Smooth muscle cell (in vitro differentiated cells): ENCODE measurements at regions not wholly inside any gene's neighbourhood (a gene's known extent, or its start where the extent isn't known, plus 50 kb on each side); places are given as distances from the start of the nearest gene placed in this dataset.
A peak's percentile ranks its signal among the peaks of the same experiment; 100 is the strongest.
"Not testable (repeated sequence)": the region's sequence is repeated elsewhere in the genome, so short reads cannot be mapped to it uniquely, and the experiment has no call there.

ENCODE experiments used
- DNase-seq: peaks from one replicate; lab custom pipeline; 2025; ENCODE audit not compliant: unreplicated experiment; lab: John Stamatoyannopoulos, UW
- H2AFZ ChIP-seq: fragments of 200-600 bp; sonication (generic); 2 replicates; pipeline ENCODE4 v1.6.0; 2016; ENCODE audit warnings: antibody characterized with exemption, low read depth, mild to moderate bottlenecking
- H3F3A ChIP-seq: fragments of 200-600 bp; sonication (generic); 2 replicates; pipeline ENCODE4 v1.6.0; 2017; ENCODE audit warnings: antibody characterized with exemption, low read depth
- H3K27ac ChIP-seq: fragments of 200-600 bp; sonication (generic); 2 replicates; pipeline ENCODE4 v1.5.1; 2016; ENCODE audit warnings: low read depth, mild to moderate bottlenecking
- H3K27me3 ChIP-seq: fragments of 200-600 bp; sonication (generic); 2 replicates; pipeline ENCODE4 v1.6.1; 2016; ENCODE audit warnings: low read depth, mild to moderate bottlenecking
- H3K36me3 ChIP-seq: fragments of 200-600 bp; sonication (generic); 2 replicates; pipeline ENCODE4 v1.5.1; 2016; ENCODE audit warnings: low read depth
- H3K4me1 ChIP-seq: fragments of 200-600 bp; sonication (generic); 2 replicates; pipeline ENCODE4 v1.5.1; 2016; ENCODE audit warnings: low read depth
- H3K4me2 ChIP-seq: fragments of 200-600 bp; sonication (generic); 2 replicates; pipeline ENCODE4 v1.6.0; 2016; ENCODE audit warnings: mild to moderate bottlenecking
- H3K4me3 ChIP-seq: fragments of 200-600 bp; sonication (generic); 2 replicates; pipeline ENCODE4 v1.5.1; 2016; ENCODE audit warnings: mild to moderate bottlenecking
- H3K79me2 ChIP-seq: fragments of 200-600 bp; sonication (generic); 2 replicates; pipeline ENCODE4 v1.6.0; 2016; ENCODE audit warnings: low read depth, mild to moderate bottlenecking
- H3K9ac ChIP-seq: fragments of 200-600 bp; sonication (generic); 2 replicates; pipeline ENCODE4 v1.6.0; 2016; ENCODE audit warnings: low read depth
- H3K9me3 ChIP-seq: fragments of 200-600 bp; sonication (generic); replicated peaks from 2 replicates; pipeline ENCODE4 v1.5.1; 2016; ENCODE audit warnings: low read depth
- H4K20me1 ChIP-seq: fragments of 200-600 bp; sonication (generic); 2 replicates; pipeline ENCODE4 v1.6.0; 2016; ENCODE audit warnings: low read depth
- WGBS: methylation state at CpG from one replicate; pipeline ENCODE4 v1.1.7; 2016; ENCODE audit warnings: low lambda C conversion rate; 5-methylcytosine and 5-hydroxymethylcytosine counted together
- TF ChIP-seq, protein P1 (sequence below): fragments of 200-600 bp; sonication (generic); IDR thresholded peaks from 2 replicates; pipeline ENCODE4 v1.5.1; 2017; ENCODE audit warnings: borderline replicate concordance, mild to moderate bottlenecking, antibody characterized with exemption; ENCODE audit not compliant: insufficient read depth, poor library complexity, severe bottlenecking

DNA sequence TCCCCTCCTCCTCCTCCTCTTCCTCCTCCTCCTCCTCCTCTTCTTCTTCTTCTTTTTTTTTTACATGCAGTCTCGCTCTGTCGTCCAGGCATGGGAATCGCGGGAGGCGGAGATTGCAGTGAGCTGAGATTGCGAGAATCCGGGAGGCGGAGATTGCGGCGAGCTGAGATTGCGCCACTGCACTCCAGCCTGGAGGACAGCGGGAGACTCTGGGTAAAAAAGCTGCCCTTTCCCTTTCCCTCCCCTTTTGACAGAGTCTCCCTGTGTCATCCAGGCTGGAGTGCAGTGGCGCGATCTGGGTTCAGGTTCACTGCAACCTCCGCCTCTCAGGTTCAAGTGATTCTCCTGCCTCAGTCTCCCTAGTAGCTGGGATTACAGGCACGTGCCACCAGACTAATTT, 168.1 kb upstream of the MALRD1 start:
- H3K4me3 ChIP-seq: peak overlapping the region; percentile 23
- peak overlapping the region; percentile 71 for H3K4me2 ChIP-seq
- 6% methylated on average over 15 of the region's 16 CpGs for WGBS
- H3K9me3 ChIP-seq: no peaks in the 10 kb centered on the region
- H3K79me2 ChIP-seq: no peaks in the 10 kb centered on the region
- no peaks in the 10 kb centered on the region for H4K20me1 ChIP-seq
- H3F3A ChIP-seq: no peaks in the 10 kb centered on the region
- peak overlapping the region; percentile 38 for H2AFZ ChIP-seq
- no peak overlapping the region for H3K27ac ChIP-seq
- H3K4me1 ChIP-seq: no peaks in the 10 kb centered on the region
- DNase-seq: no peak
- no peaks in the 10 kb centered on the region for H3K36me3 ChIP-seq
- TF ChIP-seq, protein P1, sequence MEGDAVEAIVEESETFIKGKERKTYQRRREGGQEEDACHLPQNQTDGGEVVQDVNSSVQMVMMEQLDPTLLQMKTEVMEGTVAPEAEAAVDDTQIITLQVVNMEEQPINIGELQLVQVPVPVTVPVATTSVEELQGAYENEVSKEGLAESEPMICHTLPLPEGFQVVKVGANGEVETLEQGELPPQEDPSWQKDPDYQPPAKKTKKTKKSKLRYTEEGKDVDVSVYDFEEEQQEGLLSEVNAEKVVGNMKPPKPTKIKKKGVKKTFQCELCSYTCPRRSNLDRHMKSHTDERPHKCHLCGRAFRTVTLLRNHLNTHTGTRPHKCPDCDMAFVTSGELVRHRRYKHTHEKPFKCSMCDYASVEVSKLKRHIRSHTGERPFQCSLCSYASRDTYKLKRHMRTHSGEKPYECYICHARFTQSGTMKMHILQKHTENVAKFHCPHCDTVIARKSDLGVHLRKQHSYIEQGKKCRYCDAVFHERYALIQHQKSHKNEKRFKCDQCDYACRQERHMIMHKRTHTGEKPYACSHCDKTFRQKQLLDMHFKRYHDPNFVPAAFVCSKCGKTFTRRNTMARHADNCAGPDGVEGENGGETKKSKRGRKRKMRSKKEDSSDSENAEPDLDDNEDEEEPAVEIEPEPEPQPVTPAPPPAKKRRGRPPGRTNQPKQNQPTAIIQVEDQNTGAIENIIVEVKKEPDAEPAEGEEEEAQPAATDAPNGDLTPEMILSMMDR: no peak
- no peaks in the 10 kb centered on the region for H3K27me3 ChIP-seq
- no peak overlapping the region for H3K9ac ChIP-seq

DNA sequence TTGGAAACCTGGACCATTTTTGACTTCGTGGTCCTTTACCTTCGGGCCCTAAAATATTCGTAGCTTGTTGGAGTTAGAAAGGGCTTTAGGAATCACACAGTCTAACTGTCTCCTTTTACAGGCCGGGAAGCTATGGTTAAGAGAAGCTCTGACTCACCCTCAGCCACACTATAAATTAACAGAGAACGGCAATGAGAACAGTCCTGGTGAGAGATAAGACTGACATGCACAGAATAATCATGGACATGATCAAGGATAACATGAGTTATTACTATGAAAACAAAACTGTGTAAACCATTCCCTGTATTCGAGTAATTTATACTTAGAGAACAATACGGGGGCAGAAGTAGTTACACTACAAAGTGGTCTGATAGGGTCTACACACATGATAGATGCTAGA, 162.5 kb upstream of the MALRD1 start:
- Histone ChIP-seq H3K9ac (no peak overlapping the region), H3K36me3 (no peaks in the 10 kb centered on the region), H3K79me2 (no peaks in the 10 kb centered on the region), H3K4me1 (no peaks in the 10 kb centered on the region), H3K27ac (no peak overlapping the region), H3K9me3 (no peaks in the 10 kb centered on the region), H4K20me1 (no peaks in the 10 kb centered on the region), H3K4me3 (no peak overlapping the region), H3F3A (no peaks in the 10 kb centered on the region), H2AFZ (no peak overlapping the region), H3K4me2 (peak overlapping the region; percentile 57), H3K27me3 (no peaks in the 10 kb centered on the region)
- TF ChIP-seq, protein P1: no peak
- WGBS: 26% methylated on average over 7 of the region's 7 CpGs
- DNase-seq: no peak

DNA sequence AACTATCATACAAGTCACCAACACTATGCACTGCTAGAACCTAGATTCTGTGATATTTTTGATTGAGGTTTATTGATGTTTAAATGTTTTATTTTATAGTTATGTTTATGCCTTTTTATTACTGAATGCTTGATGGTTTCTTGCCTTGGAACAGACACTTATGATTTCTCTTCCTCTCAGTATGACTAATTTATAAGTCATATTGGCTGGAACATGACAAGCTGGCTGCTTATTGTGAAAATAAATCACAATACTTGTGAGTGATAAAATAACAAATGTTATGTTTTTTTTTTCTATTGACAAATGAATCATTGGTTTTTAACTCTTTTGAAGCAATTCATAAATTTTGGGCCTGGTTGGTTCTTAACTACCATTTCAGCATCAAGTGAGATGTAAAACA, 142.0 kb upstream of the MALRD1 start:
- TF ChIP-seq, protein P1: no peak
- H3F3A ChIP-seq: no peaks in the 10 kb centered on the region
- H3K9me3 ChIP-seq: no peaks in the 10 kb centered on the region
- no peaks in the 10 kb centered on the region for H3K27me3 ChIP-seq
- no peak overlapping the region for H3K4me3 ChIP-seq
- H3K27ac ChIP-seq: no peak overlapping the region
- no peak overlapping the region for H3K9ac ChIP-seq
- no peaks in the 10 kb centered on the region for H4K20me1 ChIP-seq
- no peaks in the 10 kb centered on the region for H3K4me1 ChIP-seq
- no peaks in the 10 kb centered on the region for H3K36me3 ChIP-seq
- H3K4me2 ChIP-seq: no peak overlapping the region
- H2AFZ ChIP-seq: no peak overlapping the region
- H3K79me2 ChIP-seq: no peaks in the 10 kb centered on the region
- DNase-seq: no peak

DNA sequence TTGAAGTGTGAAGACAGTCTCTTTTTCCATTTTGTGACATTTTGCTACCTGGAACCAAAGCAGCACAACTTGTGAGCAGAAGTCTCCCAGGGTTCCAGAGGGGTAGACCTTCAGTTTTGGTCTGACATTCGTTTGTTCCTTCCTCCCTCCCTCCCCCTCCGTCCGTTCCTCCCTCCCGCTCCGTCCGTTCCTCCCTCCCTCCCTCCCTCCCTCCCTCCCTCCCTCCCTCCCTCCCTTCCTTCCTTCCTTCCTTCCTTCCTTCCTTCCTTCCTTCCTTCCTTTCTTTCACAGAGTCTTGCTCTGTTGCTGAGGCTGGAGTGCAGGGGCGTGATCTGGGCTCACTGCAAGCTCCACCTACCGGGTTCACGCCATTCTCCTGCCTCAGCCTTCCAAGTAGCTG, 131.2 kb upstream of the MALRD1 start:
- H3K4me2 ChIP-seq, H4K20me1 ChIP-seq, H3K9me3 ChIP-seq: not testable (repeated sequence)

More for the DNA sequence above, 131.2 kb upstream of the MALRD1 start:
- not testable (repeated sequence) for DNase-seq, H3K36me3 ChIP-seq, H3K9ac ChIP-seq, H3K4me1 ChIP-seq, H3F3A ChIP-seq, H3K79me2 ChIP-seq, H2AFZ ChIP-seq, H3K27me3 ChIP-seq, H3K4me3 ChIP-seq, H3K27ac ChIP-seq
- WGBS: 91% methylated on average over 4 of the region's 9 CpGs
